H7 (cell line): ENCODE measurements at regions not wholly inside any gene's neighbourhood (a gene's known extent, or its start where the extent isn't known, plus 50 kb on each side); places are given as distances from the start of the nearest gene placed in this dataset.

ENCODE experiments used
- DNase-seq: peaks from one replicate; pipeline ENCODE4 v3.0.0; 2012
- H3K27me3 ChIP-seq: 2 replicates; pipeline ENCODE4 v1.6.0; 2011; ENCODE audit warnings: mild to moderate bottlenecking, low read length; ENCODE audit not compliant: control insufficient read depth, insufficient read depth
- H3K36me3 ChIP-seq: replicated peaks from 2 replicates; pipeline ENCODE4 v1.5.1; 2011; ENCODE audit warnings: low read length; ENCODE audit not compliant: control insufficient read depth, insufficient read depth
- H3K4me3 ChIP-seq: 2 replicates; pipeline ENCODE4 v1.5.1; 2011; ENCODE audit warnings: low read depth, mild to moderate bottlenecking, control low read depth, low read length, moderate library complexity; ENCODE audit not compliant: insufficient read depth

DNA sequence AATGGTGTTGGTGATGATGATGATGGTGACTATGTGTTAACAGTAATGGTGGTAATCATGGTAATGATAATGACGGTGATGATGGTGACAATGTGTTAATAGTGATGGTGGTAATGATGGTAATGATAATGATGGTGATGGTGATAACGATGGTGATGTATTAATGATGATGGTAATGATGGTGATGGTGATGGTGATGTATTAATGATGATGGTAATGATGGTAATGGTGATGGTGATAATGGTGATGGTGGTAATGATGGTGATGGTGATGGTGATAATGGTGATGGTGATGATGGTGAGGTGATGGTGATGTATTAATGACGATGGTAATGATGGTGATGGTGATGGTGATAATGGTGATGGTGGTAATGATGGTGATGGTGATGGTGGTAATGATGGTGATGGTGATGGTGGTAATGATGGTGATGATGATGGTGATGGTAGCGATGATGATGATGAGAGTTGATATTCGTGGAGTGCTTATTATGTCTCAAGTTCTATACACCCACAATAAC is 212.8 kb upstream of the NCKAP5 start:
- DNase-seq: no peak
- Histone ChIP-seq H3K27me3 (no peaks in the 10 kb centered on the region), H3K4me3 (no peak overlapping the region), H3K36me3 (no peaks in the 10 kb centered on the region)

GRCh38 chr2:133787207-133787606 is 218.9 kb upstream of the NCKAP5 start:
- no peaks in the 10 kb centered on the region for H3K27me3 ChIP-seq
- H3K4me3 ChIP-seq: no peak overlapping the region
- no peaks in the 10 kb centered on the region for H3K36me3 ChIP-seq
- no peak for DNase-seq

- H3K4me3 ChIP-seq: no peak overlapping the region
- DNase-seq: no peak
These were observed 219.4 kb upstream of the NCKAP5 start for GRCh38 chr2:133787651-133788050.

DNA sequence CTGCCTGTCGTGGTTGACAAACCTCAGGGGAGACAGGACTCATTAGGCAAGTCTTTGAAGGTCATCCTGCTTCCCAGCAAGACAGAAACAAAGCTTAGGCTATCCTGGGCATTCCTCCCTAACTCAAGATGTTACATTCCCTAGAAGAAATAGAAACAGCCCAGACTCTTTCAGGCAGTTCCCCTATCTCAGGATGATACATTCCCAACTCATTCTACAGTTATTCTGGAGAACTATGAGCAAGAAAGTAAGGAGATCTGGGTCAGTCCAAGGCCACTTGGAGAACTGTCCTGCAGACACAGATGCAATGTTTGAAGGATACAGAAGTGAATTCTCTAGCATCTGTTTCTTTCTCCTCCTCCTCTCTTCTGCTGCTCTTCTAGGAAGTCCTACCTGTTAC is 220.1 kb upstream of the NCKAP5 start:
- no peaks in the 10 kb centered on the region for H3K27me3 ChIP-seq
- no peaks in the 10 kb centered on the region for H3K36me3 ChIP-seq
- no peak overlapping the region for H3K4me3 ChIP-seq
- DNase-seq: no peak

More at GRCh38 chr2:133787651-133788050, 219.4 kb upstream of the NCKAP5 start:
- Histone ChIP-seq H3K27me3 (no peaks in the 10 kb centered on the region), H3K36me3 (no peaks in the 10 kb centered on the region)

DNA sequence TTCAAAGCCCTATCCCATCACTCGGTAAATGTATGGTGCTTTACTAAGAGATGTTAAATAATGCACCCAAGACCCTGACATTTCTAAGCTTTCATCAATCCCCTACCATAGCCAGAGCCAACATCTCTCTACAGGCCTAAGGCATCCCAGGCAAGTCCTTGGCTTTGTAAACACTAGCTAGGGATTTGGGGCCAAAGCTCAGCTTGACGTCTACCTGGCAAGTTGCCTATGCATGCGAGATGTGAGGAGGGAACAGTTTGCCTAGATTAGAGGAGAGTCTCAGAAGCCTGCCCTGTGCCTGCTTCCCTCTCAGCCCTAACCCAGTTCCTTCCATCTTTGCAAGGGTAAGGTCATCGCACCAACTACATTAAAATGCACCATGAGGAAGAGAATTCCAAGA is 221.5 kb upstream of the NCKAP5 start:
- Histone ChIP-seq H3K36me3 (no peaks in the 10 kb centered on the region), H3K27me3 (no peaks in the 10 kb centered on the region), H3K4me3 (no peak overlapping the region)
- no peak for DNase-seq

GRCh38 chr2:133790711-133791110 is 222.4 kb upstream of the NCKAP5 start:
- H3K36me3 ChIP-seq: no peaks in the 10 kb centered on the region

DNA sequence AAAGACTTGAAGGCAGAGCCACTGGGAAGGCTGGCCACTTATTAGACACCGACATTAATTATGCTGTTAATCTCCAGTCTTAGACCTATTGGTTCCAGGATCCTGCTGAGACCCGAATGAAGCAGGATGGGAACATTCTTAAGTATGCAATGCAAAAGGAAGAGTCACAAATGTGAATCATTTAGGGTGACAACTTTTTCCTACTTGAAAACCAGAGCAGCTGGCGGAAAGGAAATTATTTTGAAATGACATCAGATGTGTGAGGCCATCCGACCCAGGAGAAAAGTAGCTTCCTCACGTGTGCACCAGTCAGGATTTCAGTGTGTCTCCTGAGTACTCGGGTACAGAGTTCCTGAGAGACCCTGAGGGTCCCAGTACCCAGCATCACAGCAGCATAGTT is 222.9 kb upstream of the NCKAP5 start:
- H3K36me3 ChIP-seq: no peaks in the 10 kb centered on the region
- no peak for DNase-seq
- no peak overlapping the region for H3K4me3 ChIP-seq
- no peaks in the 10 kb centered on the region for H3K27me3 ChIP-seq

More at GRCh38 chr2:133790711-133791110, 222.4 kb upstream of the NCKAP5 start:
- no peak for DNase-seq
- H3K4me3 ChIP-seq: no peak overlapping the region
- no peaks in the 10 kb centered on the region for H3K27me3 ChIP-seq

- no peak for DNase-seq
- no peaks in the 10 kb centered on the region for H3K27me3 ChIP-seq
- no peaks in the 10 kb centered on the region for H3K36me3 ChIP-seq
- H3K4me3 ChIP-seq: no peak overlapping the region
These were observed 224.0 kb upstream of the NCKAP5 start for GRCh38 chr2:133792223-133792622.

DNA sequence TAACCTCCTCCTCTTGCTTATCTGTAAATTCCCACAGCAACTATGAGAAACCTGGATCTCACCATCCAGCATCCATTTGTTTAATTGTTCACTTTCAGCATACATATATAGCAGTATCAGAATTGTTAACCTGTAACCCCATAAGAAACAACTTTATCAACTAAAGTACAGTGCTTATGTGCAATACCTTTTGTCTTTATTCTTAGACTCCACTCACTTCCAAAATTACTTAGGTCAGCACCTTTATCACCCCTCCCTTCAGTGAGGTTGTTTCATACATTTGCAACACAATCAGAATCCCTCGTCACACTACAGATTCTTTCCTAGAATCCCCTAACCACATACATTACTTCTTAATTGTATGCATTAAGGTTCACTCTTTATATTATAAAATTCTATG is 225.9 kb upstream of the NCKAP5 start:
- no peaks in the 10 kb centered on the region for H3K36me3 ChIP-seq
- no peaks in the 10 kb centered on the region for H3K27me3 ChIP-seq

DNA sequence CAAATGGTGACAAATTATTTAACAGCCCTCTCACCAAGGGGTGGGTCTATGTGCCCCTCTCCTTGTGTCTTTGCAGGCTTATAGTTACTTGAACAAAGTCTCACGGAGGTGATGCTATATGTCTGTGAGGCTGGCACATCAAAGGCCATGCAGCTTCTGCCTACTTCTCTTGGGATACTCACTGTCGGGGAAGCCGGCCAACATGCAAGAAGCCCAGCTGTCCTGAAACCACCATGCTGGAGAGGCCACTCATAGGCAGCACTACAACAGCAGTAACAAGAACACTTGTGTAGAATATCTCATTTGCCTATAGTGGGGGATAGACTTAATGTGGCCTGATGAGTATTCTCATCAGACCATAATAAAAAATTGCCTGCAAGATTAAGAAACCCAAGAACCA is 233.7 kb upstream of the NCKAP5 start:
- no peak for DNase-seq
- Histone ChIP-seq H3K4me3 (no peak overlapping the region), H3K27me3 (no peaks in the 10 kb centered on the region), H3K36me3 (no peaks in the 10 kb centered on the region)

More for the DNA sequence above, 225.9 kb upstream of the NCKAP5 start:
- no peak for DNase-seq
- no peak overlapping the region for H3K4me3 ChIP-seq

- DNase-seq: no peak
- no peaks in the 10 kb centered on the region for H3K36me3 ChIP-seq
- H3K27me3 ChIP-seq: no peaks in the 10 kb centered on the region
- H3K4me3 ChIP-seq: no peak overlapping the region
These were observed 234.3 kb upstream of the NCKAP5 start for GRCh38 chr2:133802409-133803039.

DNA sequence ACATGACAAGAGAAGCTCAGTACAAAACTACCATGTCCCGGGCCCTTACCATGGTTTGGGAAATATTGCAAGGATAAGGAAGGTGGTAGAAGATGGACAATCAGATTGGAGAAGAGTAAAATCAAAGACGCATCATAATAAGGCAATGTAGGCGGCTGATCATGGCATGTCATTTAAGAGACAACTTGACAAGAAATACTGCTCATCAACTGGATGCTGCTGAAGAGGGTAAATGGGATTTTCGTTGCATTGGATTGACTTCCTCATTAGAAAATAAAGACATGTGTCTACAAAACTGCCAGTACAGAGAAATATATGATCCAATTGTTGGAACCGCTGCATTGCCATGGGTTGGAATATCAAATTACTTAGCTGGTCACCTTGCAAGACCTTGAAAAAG is 238.3 kb upstream of the NCKAP5 start:
- no peak for DNase-seq
- Histone ChIP-seq H3K27me3 (no peaks in the 10 kb centered on the region), H3K4me3 (no peak overlapping the region), H3K36me3 (no peaks in the 10 kb centered on the region)

DNA sequence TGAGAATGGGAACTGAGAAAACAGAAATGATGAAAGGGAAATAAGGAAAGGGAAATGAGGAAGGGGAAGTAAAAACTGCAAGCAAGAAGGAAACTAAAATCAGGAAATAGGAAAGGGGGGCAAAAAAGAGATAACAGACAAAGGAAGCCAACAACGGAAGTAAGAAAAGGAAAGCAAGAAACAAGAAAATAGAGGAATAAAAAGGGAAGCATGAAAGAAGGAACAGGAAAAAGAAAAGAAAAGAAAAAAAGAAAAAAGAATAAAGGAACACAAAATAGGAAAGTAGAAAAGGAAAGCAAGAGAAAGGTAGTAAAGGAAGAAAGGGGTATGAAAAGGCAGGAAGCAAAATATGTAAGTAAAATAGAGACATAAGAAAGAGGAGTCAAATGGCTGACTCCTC is 241.2 kb upstream of the NCKAP5 start:
- Histone ChIP-seq H3K27me3 (no peaks in the 10 kb centered on the region), H3K4me3 (no peak overlapping the region), H3K36me3 (no peaks in the 10 kb centered on the region)
- no peak for DNase-seq

DNA sequence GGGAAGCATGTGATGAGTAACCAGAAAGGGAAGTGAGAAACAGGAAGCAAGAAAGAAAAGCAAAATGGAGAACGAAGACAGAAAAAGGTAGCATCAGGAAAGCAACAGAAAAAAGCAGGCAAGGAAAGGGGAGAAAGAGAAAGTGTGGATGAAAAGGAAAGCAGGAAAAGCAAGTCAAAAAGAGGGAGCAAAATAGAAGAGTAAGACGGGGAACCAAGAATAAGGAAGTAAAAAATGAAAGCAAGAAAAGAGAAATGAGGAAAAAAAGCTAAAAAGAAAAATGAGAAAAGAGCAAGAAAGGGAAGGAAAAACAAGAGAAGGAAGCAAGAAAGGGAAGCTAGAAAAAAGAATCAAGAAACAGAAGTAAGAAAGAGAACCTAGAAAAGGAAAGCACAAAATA is 242.3 kb upstream of the NCKAP5 start:
- no peak for DNase-seq
- H3K4me3 ChIP-seq: no peak overlapping the region
- no peaks in the 10 kb centered on the region for H3K36me3 ChIP-seq
- no peaks in the 10 kb centered on the region for H3K27me3 ChIP-seq

- no peak overlapping the region for H3K4me3 ChIP-seq
- no peaks in the 10 kb centered on the region for H3K27me3 ChIP-seq
- no peaks in the 10 kb centered on the region for H3K36me3 ChIP-seq
- no peak for DNase-seq
These were observed 243.3 kb upstream of the NCKAP5 start for GRCh38 chr2:133811409-133812125.
